ENCODE measurements at regions not wholly inside any gene's neighbourhood (a gene's known extent, or its start where the extent isn't known, plus 50 kb on each side); places are given as distances from the start of the nearest gene placed in this dataset.

DNA sequence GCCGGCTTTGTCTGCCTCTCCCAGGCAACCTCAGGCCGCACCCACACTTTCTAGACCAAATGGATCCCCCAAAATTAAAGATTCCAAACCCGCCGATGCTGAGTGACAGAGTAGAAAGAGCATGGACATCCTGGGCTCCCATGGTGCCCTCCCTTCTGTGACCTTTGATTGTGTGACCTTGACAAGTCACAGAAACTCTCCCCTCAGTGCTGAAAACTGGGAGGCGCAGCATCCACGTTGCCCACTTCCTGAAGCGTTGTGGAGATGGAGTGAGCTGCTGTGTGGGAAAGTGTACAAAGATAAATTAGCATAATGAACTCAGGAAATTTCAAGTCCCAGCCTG lies 74.4 kb upstream of the MFGE8 start:
- no peak for TF ChIP-seq CTCF (IDR thresholded peaks at IDR 0.05)
- no peak for ATAC-seq (ENCODE audit: low FRiP score)
- DNase-seq (ENCODE audit: low spot score): no peak

DNA sequence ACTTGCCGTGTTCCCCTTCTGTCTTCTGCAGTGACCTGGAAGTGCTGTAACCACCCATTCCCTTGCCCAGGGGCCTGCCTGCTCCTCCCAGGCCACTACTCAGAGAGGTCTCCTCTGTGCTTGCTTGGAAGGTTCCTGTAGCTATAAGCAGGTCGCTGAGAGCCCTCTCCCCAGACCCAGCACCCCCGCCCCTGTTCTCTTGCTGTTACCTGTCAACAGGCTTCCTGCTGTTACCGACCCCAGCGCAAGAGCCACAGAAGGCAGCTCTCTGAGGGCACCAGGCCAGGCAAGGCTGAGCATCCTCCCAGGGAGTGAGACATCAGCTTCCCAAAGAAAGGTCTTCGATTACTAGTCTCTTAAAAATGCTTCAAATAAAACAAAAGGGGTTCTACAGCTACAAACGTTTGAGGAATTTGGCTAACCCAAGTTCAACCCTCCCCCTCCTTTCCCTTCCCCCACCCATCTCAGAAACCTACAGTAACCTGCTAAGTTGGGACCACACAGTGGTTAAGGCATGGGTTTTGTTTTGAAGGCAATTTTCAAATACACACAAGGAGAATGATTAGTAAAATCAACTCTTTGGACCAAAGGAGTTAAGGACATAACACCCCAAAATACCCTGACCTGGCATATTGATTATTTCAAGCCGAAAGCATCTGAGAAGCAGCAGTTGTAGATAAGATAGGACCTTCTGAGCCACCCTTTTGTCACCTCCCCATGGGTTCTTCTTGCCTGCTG lies 74.9 kb upstream of the MFGE8 start:
- ATAC-seq (ENCODE audit: low FRiP score) (no peak), DNase-seq (ENCODE audit: low spot score) (no peak)

DNA sequence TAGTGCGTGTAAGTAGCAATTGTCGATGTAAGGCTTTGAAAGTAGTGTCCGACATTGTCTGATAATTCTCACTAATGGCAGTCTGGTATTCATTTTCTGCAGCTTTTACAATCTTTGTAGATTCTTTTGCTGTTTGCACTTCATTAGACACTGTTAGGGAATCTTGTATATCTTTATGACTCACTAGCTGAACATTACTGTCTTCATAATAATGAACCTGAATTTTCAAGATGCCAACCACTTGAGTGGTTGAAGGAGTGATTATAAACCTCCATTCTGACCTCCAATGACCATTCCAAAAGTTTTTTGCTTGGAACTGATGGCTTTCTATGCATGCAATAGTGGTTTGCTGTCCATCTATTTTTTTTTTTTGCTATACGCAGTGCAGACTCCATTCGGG lies 76.4 kb upstream of the MFGE8 start:
- no peak for DNase-seq (ENCODE audit: low spot score)
- no peak for TF ChIP-seq CTCF (IDR thresholded peaks at IDR 0.05)
- no peak for ATAC-seq (ENCODE audit: low FRiP score)

More for the DNA sequence above, 74.9 kb upstream of the MFGE8 start:
- no peak for TF ChIP-seq CTCF (IDR thresholded peaks at IDR 0.05)

- ATAC-seq (ENCODE audit: low FRiP score): no peak
- TF ChIP-seq CTCF (IDR thresholded peaks at IDR 0.05): no peak
These were observed 77.1 kb upstream of the MFGE8 start for GRCh38 chr15:88990185-88990679.

DNA sequence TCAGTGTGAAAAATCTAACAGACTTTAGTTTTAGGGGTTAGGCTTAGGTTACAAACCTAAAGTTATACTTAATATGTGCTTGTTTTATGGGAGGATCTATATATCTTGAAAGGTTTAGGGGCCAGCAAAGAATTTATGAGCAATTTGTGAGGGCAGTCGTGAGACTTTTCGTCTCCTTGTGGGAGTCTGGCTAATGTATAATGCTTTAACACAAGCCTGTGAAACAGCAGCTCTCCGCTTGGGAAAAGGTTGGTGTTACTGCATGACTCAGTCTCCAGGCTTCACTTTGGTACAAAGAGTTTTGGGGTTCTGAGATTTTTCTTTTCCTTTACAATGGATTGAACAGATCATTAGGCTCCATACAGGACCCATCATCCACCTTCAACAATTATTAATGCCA lies 79.0 kb upstream of the MFGE8 start:
- DNase-seq (ENCODE audit: low spot score) (no peak), ATAC-seq (ENCODE audit: low FRiP score) (no peak)
- no peak for TF ChIP-seq CTCF (IDR thresholded peaks at IDR 0.05)

More at GRCh38 chr15:88990185-88990679, 77.1 kb upstream of the MFGE8 start:
- no peak for DNase-seq (ENCODE audit: low spot score)

DNA sequence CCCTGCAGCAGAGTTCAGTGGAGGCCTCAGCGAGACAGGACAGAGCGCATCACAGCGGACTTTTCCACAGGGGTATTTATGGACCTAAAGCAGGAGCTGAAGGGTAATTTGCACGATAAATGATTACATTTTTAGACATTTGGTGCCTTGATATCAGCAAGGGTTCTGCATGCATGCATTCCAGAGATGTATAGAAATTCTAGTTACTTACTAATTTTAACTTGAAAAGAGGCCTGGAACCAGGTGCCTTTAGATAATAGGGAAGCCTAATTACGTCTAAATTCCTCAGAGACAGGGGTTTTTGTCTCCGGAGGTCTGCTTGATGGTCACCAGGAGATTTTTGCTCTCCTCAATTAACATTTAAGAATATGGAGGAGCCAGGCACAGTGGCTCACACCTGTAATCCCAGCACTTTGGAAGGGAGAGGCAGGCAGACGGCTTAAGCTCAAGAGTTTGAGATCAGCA lies 79.8 kb upstream of the MFGE8 start:
- ATAC-seq (ENCODE audit: low FRiP score) (no peak), DNase-seq (ENCODE audit: low spot score) (no peak)
- TF ChIP-seq CTCF (IDR thresholded peaks at IDR 0.05): no peak

DNA sequence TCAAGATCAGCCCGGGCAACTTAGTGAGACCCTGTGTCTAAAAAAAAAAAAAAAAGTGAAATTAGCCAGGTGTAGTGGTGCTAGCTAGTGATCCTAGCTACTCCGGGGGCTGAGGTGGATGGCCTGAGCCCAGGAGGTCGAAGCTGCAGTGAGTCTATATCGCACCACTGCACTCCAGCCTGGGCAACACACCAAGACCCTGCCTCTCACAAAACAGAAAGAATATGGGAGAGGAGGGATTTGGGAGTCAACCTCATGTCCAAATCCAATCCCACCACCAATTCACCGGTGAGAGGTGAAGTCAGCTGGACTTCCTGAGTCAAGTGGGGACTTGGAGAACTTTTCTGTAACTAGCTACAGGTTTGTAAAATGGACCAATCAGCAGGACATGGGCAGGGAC lies 80.5 kb upstream of the MFGE8 start:
- TF ChIP-seq CTCF (IDR thresholded peaks at IDR 0.05): no peak
- ATAC-seq (ENCODE audit: low FRiP score): no peak
- DNase-seq (ENCODE audit: low spot score): no peak
